Panc1 (cell line): ENCODE measurements at regions not wholly inside any gene's neighbourhood (a gene's known extent, or its start where the extent isn't known, plus 50 kb on each side); places are given as distances from the start of the nearest gene placed in this dataset.

Experiments used
- CTCF ChIP-seq: fragments of 450-650 bp; IDR thresholded peaks from 2 replicates; pipeline ENCODE4 v1.5.1; 2017; ENCODE audit warnings: mild to moderate bottlenecking
- POLR2AphosphoS5 ChIP-seq: IDR thresholded peaks from 2 replicates; pipeline ENCODE4 v1.6.1; 2012; ENCODE audit warnings: mild to moderate bottlenecking, low read depth, low read length, moderate library complexity
- SIN3A ChIP-seq: IDR thresholded peaks from 2 replicates; pipeline ENCODE4 v1.6.1; 2012; ENCODE audit warnings: low read depth, mild to moderate bottlenecking, low read length, moderate library complexity, borderline replicate concordance; ENCODE audit not compliant: insufficient read depth
- TCF7L2 ChIP-seq: IDR thresholded peaks from 2 replicates; pipeline ENCODE4 v1.6.1; 2011; ENCODE audit warnings: mild to moderate bottlenecking, low read depth, low read length, inconsistent platforms
- TF ChIP-seq, protein P1 (sequence below), 2 experiments: IDR thresholded peaks; 2 replicates each; pipeline ENCODE4 v1.6.1; 2011 to 2012; ENCODE audit warnings: low read depth in 2 of 2, control low read depth in 1 of 2, low read length in 1 of 2, mild to moderate bottlenecking in 1 of 2, moderate library complexity in 1 of 2; ENCODE audit not compliant: insufficient read depth in 1 of 2

DNA sequence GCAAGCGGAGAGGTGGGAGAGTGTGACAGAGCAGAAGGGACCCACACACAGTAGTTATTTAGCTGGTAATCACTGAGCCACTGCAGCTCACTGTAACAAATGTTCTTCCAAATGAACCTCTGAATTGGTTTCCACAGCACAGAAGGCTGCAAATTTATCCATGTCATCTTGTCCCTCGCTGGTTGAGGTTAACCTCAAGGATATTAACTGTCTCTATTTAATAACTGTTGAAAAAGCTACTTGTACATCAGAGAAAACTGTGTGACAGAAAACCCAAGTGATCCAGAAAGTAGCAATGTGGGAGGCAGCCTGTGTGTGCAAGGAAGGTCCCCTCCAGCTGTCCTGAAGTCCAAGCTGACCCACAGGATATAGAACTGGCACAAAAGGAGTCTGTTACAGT lies 153.6 kb downstream of the DSEL start:
- no peak for TF ChIP-seq CTCF
- no peak for TF ChIP-seq POLR2AphosphoS5
- no peak for TF ChIP-seq TCF7L2
- TF ChIP-seq, protein P1, sequence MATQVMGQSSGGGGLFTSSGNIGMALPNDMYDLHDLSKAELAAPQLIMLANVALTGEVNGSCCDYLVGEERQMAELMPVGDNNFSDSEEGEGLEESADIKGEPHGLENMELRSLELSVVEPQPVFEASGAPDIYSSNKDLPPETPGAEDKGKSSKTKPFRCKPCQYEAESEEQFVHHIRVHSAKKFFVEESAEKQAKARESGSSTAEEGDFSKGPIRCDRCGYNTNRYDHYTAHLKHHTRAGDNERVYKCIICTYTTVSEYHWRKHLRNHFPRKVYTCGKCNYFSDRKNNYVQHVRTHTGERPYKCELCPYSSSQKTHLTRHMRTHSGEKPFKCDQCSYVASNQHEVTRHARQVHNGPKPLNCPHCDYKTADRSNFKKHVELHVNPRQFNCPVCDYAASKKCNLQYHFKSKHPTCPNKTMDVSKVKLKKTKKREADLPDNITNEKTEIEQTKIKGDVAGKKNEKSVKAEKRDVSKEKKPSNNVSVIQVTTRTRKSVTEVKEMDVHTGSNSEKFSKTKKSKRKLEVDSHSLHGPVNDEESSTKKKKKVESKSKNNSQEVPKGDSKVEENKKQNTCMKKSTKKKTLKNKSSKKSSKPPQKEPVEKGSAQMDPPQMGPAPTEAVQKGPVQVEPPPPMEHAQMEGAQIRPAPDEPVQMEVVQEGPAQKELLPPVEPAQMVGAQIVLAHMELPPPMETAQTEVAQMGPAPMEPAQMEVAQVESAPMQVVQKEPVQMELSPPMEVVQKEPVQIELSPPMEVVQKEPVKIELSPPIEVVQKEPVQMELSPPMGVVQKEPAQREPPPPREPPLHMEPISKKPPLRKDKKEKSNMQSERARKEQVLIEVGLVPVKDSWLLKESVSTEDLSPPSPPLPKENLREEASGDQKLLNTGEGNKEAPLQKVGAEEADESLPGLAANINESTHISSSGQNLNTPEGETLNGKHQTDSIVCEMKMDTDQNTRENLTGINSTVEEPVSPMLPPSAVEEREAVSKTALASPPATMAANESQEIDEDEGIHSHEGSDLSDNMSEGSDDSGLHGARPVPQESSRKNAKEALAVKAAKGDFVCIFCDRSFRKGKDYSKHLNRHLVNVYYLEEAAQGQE (IDR thresholded peaks at IDR 0.05; ENCODE audit: insufficient read depth in 1 of 2, low read depth in 2 of 2, low read length in 1 of 2), result no peak
- no peak for TF ChIP-seq SIN3A
